BJ (cell line): ENCODE measurements at regions not wholly inside any gene's neighbourhood (a gene's known extent, or its start where the extent isn't known, plus 50 kb on each side); places are given as distances from the start of the nearest gene placed in this dataset.

Experiments
- CTCF ChIA-PET: fragments of 350-600 bp; formaldehyde crosslinking; extraction: SDS; loops from one replicate; lab custom pipeline; 2021; ENCODE audit warnings: antibody characterized with exemption, inconsistent platforms; lab: Yijun Ruan, JAX
- POLR2A ChIA-PET: fragments of 300-600 bp; sonication (Branson Sonifier 250); formaldehyde crosslinking; extraction: SDS; loops from one replicate; lab custom pipeline; 2021; ENCODE audit warnings: antibody characterized with exemption; lab: Charles Lee
- DNase-seq: peaks from one replicate; pipeline ENCODE4 v3.0.0-alpha.2; 2011; ENCODE audit warnings: low read depth
- H3K27me3 ChIP-seq: 2 replicates; pipeline ENCODE4 v1.6.0; 2011; ENCODE audit warnings: low read length; ENCODE audit not compliant: control insufficient read depth, insufficient read depth
- H3K36me3 ChIP-seq: 2 replicates; pipeline ENCODE4 v1.5.1; 2011; ENCODE audit warnings: low read length; ENCODE audit not compliant: control insufficient read depth, insufficient read depth
- H3K4me3 ChIP-seq: 2 replicates; pipeline ENCODE4 v1.5.1; 2011; ENCODE audit warnings: low read depth, mild to moderate bottlenecking, control low read depth, low read length
- CTCF ChIP-seq: IDR thresholded peaks from 2 replicates; pipeline ENCODE4 v1.5.1; 2011; ENCODE audit warnings: low read depth, mild to moderate bottlenecking, control low read depth, inconsistent platforms, low read length, moderate library complexity; ENCODE audit not compliant: insufficient read depth

DNA sequence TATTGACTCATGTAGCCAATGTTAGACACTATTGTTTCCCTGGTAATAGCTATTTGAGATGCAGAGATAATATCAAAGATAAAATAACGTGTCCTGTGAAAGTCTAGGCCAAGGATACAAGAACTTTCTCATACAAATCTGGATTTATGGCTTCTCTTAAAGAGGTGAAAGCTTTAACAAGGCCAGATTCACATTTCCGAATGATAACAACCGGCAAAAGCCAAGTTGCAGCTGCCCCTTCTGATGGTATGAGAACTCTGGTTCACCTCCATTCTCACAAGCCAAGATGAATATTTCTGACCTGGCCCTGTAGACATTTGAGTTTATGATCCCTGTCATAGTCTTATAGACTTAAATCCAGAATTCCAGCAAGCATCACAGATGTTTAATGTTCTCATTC lies 230.4 kb upstream of the ZC3H12C start:
- ChIA-PET CTCF (no interaction called here), POLR2A (no interaction called here)
- H3K27me3 ChIP-seq = no peaks in the 10 kb centered on the region
- no peaks in the 10 kb centered on the region for H3K36me3 ChIP-seq
- no peak for TF ChIP-seq CTCF
- H3K4me3 ChIP-seq = no peak overlapping the region
- no peak for DNase-seq

DNA sequence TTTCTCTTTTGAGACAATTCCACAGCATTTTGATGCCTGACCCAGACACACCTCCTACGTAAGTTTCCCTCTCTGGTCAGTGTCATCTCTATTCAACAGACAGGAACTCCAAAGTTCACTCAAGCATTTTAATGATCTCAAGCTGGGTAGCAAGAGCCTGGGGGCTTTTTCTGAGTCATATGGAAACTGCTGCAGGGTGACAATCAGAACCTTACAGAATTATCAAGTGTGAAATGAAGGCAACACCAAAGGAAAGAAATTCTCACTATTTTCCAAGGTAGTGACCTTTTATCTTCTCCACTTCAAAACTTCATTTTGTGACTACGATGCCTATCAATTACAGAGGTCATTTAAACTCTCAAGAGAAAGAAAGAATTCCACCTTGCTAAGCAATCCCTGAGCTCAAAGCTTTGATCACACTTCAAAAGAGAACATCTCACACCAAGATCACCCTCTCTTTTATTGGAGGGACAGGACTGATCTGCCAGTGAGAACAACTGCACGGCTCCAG lies 229.0 kb upstream of the ZC3H12C start:
- Histone ChIP-seq H3K27me3 (no peaks in the 10 kb centered on the region), H3K4me3 (no peak overlapping the region), H3K36me3 (no peaks in the 10 kb centered on the region)
- TF ChIP-seq CTCF = no peak
- POLR2A ChIA-PET = no interaction called here
- CTCF ChIA-PET = interaction anchor here (0.6 kb wide), 1 partner anchor 1174 kb away, joined by 4 read pairs; no protein-coding TSS in a partner anchor
- DNase-seq = no peak

- Histone ChIP-seq H3K4me3 (no peak overlapping the region), H3K27me3 (no peaks in the 10 kb centered on the region), H3K36me3 (no peaks in the 10 kb centered on the region)
- ChIA-PET POLR2A (no interaction called here), CTCF (interaction anchor here (1.2 to 1.9 kb wide), 2 partner anchors 74 to 1167 kb away, joined by 3 to 5 read pairs; no protein-coding TSS in a partner anchor)
- DNase-seq = no peak
- TF ChIP-seq CTCF = no peak
Measured at GRCh38 chr11:109864834-109865547, 228.2 kb upstream of the ZC3H12C start.

GRCh38 chr11:109865548-109866186 lies 227.5 kb upstream of the ZC3H12C start:
- Histone ChIP-seq H3K4me3 (no peak overlapping the region), H3K36me3 (no peaks in the 10 kb centered on the region), H3K27me3 (no peaks in the 10 kb centered on the region)
- ChIA-PET CTCF (interaction anchor here (1.2 to 1.9 kb wide), 2 partner anchors 74 to 1168 kb away, joined by 3 to 5 read pairs; no protein-coding TSS in a partner anchor), POLR2A (no interaction called here)
- no peak for TF ChIP-seq CTCF
- no peak for DNase-seq

- TF ChIP-seq CTCF = no peak
- POLR2A ChIA-PET = no interaction called here
- H3K36me3 ChIP-seq = no peaks in the 10 kb centered on the region
- no peaks in the 10 kb centered on the region for H3K27me3 ChIP-seq
- CTCF ChIA-PET = no interaction called here
- no peak for DNase-seq
- H3K4me3 ChIP-seq = no peak overlapping the region
Measured at GRCh38 chr11:109867784-109868183, 225.4 kb upstream of the ZC3H12C start.
